Daoy (cell line): ENCODE measurements at regions not wholly inside any gene's neighbourhood (a gene's known extent, or its start where the extent isn't known, plus 50 kb on each side); places are given as distances from the start of the nearest gene placed in this dataset.
"Not testable (repeated sequence)": the region's sequence is repeated elsewhere in the genome, so short reads cannot be mapped to it uniquely, and the experiment has no call there.

Experiments
- DNase-seq: peaks from one replicate; pipeline ENCODE4 v3.0.0-alpha.2; 2015; ENCODE audit warnings: low read depth

DNA sequence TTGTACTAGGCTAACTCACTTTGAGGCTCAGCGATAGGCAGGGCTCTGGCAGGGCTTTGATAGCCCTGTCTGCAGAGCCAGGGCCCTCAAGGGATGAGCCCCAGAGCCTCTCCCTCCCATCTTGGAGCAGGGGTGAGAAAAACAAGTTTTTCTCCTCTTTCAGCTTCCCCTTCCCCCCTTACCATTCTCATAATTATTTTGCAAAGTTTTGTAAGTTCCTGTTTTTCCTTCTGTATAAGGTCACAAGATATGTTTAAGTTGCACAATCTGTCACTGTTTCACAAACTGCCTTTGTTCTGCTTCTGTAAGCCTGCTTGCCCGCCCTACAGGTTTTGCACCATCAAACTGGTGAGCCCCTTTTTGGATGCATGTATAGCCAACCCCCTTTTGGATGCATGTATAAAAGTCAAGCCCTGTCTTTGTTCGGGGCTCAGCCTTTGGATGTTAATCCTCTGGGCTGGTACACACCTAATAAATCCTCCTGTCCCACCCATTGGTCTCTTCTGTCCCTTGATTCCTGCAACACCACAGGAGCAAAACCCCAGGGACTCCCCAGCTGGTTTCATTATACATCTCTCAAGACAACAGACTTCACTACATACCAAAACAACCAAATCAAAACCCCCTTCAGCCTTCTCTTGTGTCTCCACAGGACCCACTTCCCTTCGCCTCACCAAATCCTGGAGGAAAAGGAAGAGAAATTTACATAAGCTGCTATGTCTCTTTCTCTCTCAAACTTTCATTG lies 52.5 kb upstream of the RESF1 start:
- DNase-seq, result no peak

DNA sequence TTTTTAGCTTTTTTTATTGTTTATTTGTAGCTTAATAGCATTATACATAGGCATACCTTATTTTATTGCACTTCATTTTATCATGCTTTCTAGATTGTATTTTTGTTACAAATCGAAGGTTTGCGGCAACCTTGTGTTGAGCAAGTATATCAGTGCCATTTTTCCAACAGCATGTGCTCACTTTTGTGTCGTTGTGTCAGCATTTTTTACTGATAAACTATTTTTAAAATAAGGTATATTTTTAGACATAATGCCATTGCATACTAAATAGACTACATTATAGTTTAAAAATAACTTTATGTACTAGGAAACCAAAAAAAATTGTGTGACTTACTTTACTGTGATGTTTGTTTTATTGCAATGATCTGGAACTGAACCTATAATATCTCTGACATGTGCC lies 56.2 kb upstream of the RESF1 start:
- no peak for DNase-seq

DNA sequence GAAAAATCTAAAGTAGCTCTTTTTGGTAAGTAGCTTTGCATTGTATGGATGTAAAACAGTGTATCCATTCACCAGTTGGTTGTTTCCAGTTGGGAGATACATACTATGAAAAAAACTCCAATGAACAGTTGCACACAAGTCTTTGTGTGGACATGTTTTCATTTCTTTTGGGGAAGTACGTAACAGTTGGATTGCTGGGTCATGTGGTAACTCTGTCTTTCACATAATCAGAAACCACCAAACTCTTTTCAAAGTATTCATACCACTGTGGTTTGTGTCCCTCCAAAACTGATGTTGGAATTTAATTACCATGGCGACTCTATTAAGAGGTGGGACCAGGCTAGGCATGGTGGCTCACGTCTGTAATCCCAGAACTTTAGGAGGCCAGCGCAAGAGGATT lies 58.9 kb upstream of the RESF1 start:
- DNase-seq, result no peak

DNA sequence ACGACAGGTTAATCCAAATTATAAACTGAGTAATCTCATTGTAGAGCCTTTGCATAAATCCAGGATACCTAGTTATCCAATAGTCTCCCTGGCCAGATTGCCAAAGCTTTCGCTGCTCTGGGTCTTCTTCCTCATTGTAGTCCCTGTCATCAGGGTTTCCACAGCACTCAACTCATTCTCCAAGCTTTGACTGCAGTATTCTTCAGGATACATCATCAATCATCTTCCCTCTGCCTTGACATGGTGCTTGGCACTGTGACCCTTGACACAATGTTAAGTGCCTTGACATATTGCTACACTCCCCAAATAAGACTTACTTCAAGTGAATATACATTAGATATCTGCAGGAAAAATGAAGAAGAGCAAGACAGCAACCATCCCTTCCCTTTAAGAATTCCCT lies 60.1 kb upstream of the RESF1 start:
- no peak for DNase-seq

DNA sequence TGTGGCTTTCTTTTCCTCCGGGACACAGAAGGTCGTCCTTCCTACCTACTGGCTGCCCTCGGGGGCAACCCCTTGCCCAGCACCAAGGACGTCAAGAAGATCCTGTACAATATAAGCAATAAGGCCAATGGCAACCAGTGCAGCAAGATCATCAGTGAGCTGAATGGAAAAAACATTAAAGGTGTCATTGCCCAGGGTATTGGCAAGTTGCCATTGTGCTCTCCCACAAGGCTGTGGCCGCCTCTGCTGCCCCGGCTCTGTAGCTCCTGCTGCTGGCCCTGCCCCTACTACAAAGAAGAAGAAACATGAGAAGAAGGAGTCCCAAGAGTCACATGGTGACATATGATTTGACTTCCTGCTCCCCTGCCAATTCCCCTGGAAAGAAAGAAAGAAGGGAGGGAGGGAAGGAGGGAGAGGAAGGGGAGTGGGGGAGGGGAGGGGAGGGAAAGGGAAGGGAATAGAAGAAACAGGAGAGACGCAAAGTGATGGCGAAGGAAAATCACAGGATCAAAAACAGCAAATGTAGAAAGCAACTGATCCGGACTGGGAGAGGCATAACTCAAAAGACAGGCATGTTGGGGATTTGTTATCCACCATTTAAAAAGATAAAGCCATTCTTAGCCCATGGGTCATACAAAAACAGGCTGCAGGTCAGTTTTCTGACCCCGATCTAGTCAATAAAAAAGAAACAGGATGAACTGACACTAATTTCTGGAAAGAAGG lies 61.3 kb upstream of the RESF1 start:
- DNase-seq, result peak; percentile 67

DNA sequence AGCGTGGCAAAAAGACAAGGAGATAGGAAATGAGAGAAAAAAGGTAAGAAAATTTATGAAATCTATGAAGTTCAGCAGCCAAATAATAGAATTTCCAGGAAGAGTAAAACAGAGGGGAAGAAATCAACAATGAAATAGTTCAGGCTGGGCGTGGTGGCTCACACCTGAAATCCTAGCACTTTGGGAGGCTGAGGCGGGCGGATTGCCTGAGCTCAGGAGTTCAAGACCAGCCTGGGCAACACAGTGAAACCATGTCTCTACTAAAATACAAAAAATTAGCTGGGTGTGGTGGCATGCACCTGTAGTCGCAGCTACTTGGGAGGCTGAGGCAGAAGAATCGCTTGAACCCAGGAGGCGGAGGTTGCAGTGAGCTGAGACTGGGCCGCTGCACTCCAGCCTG lies 62.1 kb upstream of the RESF1 start:
- not testable (repeated sequence) for DNase-seq

DNA sequence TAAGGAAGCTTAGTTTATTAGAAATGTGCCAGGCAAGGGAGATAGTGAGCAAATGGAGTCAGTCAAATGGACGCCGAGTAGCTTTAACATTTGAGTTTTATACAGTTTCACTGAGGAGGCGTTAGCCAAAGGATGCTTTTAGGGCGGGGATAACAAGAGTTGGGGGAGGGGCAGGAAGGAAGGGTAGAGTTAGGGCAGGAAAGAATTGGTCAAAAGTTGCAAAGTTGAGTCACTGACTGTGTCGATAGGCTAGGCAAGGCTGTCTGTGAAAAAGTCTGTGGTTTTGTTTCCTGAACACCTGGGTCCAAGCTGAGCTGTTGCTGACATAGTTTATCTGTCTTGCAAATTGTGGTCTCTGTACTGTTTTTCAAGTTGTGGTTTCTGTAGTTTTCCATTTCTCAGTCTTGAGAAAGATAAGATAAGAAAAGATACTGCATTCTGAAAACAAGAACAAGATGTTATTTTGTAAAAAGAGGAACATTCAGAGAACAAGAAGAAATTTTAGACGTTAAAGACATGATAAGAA lies 62.6 kb upstream of the RESF1 start:
- DNase-seq, result peak; percentile 33

DNA sequence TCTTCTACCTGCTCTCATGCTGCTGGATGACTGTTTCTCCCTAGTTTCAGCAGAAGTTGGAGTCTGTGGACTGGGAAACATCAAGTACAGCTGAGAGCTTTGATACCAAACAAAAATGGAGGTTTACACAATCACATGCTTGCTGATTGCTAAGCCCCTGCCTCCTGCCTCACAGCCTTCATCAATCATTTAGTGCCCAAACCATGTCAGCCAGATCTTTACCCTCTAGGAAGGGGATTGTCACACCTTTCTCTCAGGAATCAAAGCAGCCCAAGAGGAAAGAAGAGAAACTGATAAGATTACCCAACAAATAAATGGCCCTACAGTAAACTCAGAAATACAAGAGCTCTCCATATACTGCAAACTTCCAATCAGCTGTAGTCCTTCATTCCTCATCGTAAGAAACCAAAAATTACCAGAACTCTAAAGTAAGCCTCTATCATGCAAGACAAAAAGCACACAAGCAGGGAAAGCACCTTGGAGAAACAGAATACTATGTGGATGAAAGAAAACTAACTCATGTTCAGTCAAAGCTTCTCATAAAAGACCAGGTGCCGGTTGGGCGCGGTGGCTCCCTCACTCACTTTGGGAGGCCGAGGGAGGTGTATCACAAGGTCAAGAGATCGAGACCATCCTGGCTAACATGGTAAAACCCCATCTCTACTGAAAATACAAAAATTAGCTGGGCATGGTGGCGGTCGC lies 63.6 kb upstream of the RESF1 start:
- DNase-seq, result no peak

DNA sequence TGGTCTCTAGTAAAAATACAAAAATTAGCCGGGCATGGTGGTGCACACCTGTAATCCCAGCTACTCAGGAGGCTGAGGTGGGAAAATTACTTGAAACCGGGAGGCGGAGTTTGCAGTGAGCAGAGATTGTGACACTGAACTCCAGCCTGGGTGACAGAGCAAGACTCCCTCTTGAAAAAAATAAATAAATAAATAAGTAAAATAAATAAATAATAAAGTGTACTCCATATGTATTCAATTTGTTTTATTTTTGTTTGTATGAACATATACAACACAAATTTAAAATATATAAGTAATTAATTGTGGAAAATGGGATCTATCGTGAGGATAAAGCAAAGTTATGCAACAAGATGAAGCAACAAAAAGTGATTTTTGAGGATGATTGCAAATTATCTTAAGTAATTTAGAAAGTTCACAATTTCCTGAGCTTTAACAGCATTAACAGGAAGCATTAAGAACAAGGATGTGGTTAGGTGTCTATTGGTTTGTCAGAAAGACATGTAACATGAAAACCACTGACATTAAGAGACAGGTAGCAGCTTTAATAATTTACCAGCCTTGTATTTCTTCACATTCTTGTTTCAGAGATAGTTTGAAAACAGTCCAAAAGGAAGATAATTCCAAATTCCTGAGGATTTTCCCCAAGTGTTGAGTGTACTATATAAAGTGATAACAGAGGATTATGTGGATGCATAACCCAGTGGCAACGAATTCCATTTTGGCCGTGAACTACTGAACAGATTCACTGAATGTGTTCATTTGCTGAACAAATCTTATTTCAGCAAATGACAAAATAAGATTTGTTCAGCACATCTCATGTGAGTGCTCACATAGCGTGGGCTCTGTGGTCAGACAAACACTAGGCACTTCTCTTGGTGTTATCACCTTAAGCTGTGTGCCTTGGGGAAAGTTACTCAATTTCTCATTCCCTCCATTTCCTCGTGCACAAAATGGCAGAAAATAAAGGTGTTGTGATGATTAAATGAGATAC lies 68.6 kb upstream of the RESF1 start:
- no peak for DNase-seq

DNA sequence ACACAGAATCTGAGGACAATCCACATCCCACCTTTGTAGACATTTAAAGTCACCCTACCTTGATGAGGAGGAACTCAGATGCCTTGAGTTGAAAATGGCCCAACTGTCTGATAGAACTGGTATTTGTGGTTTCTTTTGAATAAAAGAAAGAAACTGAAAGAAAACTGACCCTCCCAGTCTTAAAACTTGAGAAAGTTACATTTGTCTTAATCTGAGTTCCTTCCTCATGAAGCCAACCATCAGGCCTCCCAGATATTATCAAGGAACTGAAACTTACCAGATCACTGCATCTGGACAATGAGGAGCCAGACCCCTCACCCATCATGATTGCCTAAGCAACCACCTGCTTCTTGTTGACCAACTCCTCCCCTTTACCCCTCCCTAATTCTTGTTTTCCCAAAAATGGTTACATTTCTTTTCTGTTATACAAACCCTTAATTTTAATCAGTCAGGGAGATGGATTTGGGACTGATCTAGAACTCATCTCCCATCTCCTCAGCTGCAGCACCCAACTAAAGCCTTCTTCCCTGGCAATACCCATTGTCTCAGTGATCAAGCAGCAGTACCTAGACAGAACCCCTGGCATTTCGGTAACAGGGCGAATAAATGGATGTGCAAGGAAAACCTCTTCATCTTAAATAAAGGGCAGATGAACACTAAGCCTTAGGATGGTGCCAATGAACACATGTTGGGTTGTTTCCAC lies 72.0 kb upstream of the RESF1 start:
- DNase-seq, result no peak

DNA sequence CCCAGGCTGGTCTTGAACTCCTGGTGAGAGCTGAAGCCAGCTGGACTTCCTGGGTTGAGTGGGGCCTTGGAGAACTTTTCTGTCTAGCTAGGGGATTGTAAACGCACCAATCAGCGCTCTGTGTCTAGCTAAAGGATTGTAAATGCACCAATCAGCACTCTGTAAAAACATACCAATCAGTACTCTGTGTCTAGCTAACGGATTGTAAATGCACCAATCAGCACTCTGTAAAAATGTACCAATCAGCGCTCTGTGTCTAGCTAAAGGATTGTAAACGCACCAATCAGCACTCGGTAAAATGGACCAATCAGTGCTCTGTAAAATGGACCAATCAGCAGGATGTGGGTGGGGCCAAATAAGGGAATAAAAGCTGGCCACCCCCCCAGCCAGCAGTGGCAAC lies 76.5 kb upstream of the RESF1 start:
- DNase-seq, result not testable (repeated sequence)

DNA sequence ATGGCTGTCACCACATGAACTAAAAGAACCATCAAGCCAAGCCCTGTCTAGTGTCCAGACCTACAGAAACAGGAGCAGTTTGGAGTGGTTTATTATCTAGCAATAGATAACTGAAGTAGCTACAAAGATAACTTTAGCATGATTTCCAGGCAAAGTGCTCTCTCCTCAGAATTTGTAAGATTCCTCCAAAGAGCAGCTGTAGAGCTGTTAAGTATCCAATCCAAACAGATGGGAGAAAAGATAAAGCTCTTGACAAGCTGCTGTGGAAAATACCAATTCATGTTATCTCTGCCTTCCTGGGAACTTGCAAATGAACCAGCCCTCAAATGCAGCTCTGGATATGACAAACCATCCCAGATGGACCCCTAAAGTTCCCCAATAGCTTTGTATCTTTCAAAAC lies 78.9 kb upstream of the RESF1 start:
- no peak for DNase-seq

DNA sequence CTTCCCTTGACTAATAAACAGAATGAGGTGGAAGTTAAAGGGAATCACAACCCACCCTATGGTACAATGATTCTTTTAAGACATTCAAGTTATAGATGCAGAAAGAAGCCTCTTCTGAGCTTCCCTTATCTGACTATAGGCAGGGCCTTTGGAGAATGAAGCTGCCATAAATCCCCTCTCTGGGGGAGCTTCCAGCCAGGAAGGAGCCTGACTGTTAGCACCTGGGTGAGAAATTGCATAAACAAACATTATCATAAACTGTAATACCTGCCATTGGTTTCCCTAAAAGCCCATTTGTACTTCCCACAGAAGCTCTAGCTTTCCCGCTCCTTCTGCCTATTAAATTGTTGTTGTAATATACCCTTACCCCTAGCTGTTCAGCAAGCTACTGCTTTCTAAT lies 81.3 kb upstream of the RESF1 start:
- no peak for DNase-seq

DNA sequence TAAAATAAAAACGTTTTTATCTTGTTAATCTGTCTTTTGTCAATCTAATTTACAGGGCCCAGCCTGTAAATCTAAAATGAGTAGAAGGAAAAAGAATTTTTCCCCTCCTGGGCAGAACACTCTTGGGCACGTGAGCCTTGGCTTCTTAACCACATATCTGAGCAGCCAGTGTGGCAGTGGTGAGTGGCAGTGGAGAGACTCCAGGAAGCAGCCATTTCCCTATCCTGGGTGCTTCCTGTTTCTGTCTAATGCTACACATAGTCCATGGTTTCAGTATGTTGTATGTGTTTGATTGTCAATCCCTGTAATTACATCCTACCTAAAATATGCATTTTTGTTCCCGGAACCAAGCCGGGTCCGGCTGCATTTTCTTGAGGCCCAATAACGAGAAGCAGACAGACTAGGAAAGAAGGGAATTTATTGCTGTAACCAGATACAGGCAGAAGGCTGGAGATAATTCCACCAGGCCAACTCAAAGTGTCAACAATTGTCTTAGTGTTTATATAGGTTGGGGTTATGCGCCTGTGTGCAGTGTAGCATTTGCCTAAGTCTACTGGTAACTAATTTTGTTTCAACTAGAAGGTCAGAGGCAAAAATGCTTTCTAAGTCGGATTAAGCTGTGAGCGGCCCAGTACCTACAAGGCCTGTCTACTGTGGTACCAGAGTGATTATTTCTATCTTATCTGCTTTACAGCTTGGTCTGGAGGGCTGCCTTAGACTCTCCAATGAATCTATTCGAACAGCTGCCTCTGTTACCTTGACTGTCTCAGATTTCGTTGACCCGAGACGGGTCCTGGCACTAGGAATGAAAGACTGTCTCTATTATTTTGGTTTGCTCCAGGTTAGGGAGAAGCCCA lies 82.4 kb upstream of the RESF1 start:
- no peak for DNase-seq

DNA sequence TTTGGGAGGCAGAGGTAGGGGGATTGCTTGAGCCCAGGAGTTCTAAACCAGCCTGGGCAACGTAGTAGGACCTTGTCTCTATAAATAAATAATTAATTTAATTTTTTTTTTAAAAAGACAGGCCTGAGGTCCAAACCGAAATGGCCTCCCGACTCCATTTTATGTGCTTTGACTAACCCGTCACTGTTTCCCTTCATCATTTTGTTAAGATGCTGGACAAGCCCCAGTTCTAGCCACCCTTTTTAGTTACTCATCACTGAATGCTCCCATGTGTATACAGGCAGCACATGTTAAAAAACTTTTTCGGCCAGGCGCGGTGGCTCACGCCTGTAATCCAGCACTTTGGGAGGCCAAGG lies 83.6 kb upstream of the RESF1 start:
- no peak for DNase-seq

DNA sequence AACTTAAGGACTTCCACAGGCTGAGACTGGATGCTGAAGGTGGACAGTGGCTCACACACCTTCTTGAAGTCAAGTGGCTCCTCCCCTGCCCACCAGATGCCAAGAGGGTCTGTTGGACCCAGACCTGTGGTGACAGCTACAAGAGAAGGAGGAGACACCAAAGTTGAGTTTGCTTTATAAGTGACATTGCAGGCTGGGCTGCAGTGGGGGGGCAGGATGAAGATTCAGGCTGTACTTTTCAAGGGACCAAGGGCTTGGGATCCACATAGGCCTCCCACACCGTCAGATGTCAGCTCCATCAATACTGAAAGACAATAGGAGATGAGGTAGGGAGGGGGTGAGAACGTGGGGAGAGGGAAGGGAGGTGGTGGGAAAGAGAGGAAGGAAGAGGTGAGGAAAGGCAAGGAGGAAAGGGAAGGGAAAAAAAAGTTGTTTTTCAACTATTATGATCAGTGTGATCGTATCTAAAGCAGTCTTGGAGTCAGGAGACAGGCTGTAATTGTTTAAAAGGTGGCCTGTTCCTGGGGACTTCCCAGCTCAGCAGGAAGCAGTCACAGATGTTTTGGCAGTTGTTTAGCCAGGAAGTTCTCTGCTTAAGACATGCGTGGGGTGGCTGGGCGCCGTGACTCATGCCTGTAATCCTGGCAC lies 84.1 kb upstream of the RESF1 start:
- peak; percentile 90 for DNase-seq

DNA sequence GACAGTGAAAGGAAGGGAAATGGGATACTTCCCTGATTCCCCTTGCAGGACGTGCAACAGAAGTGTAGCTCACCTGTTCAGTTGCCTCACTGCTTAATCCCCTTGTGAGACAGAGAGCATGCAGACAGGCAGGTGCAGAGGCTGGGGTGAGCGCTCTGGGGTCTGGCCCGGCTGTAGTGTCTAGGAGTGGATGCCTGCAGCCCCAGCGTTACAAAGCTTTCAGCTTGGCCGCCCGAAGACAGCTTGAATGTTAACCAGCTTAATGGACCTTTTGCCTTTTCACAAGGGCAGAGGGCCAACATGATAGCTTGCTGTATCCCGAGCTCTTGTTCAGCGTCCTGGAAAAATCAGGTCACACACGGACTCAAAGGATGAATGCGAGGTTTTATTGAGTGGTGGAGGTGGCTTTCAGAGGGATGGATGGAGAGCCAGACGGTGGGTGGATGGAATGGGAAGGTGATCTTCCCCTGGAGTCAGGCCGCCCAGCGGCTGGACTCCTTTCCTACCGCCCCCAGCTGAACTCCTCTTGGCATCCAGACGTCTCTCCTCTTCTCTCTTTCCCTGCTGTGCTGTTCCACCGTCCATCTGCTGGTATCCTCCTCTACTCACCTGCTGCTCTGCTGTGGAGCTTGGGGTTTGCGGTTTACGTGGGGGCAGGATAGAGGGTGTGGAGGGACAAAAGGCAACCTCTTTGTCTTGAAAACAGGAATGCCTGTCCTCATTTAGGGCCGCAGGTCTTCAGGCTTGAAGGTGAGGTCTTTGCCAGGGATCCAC lies 86.2 kb upstream of the RESF1 start:
- no peak for DNase-seq

DNA sequence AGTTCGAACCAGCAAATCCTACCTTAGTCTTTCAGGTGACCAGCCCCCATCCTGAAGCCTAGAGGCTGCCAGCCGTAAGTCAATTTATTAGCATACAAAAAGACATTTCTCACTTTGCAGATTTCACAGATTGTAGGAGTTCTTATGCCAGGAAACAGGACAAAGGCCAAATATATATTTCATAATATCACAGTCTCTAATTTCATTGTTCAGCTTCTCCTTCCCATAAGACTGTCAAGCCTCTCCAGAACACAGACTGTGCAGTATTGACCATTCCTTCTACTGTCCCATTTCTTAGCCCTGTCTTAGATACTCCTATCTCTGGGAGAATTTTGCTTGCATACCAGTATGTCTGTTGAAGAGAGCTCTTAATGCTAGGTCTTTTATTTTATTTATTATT lies 89.2 kb upstream of the RESF1 start:
- no peak for DNase-seq

DNA sequence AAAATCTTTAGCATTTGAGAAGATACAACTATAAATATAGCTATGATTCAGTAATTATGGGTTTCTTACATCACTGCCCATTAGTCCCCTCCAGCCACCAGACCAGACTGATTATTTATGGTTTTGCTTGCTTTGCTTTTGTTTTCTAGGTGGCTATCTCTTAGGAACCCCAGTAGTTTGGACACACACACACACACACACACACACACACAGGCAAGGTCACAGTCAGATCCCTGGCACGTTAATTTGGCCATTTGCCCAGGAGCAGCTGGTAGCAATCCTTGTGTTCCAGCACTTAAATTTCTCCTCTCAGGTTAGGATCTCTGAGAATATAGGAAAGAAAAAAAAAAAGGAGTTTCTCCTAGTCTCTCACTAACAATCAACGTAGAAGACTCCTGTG lies 90.2 kb upstream of the RESF1 start:
- peak; percentile 37 for DNase-seq
